GM12891 (cell line): ENCODE measurements at regions not wholly inside any gene's neighbourhood (a gene's known extent, or its start where the extent isn't known, plus 50 kb on each side); places are given as distances from the start of the nearest gene placed in this dataset.

Source experiments
- PAX5 ChIP-seq: IDR thresholded peaks from 2 replicates; pipeline ENCODE4 v1.6.1; 2011; ENCODE audit warnings: low read length, moderate library complexity, mild to moderate bottlenecking; ENCODE audit not compliant: insufficient read depth, severe bottlenecking
- POLR2AphosphoS5 ChIP-seq: IDR thresholded peaks from 2 replicates; pipeline ENCODE4 v1.6.1; 2011; ENCODE audit warnings: low read depth, low read length, control low read depth

DNA sequence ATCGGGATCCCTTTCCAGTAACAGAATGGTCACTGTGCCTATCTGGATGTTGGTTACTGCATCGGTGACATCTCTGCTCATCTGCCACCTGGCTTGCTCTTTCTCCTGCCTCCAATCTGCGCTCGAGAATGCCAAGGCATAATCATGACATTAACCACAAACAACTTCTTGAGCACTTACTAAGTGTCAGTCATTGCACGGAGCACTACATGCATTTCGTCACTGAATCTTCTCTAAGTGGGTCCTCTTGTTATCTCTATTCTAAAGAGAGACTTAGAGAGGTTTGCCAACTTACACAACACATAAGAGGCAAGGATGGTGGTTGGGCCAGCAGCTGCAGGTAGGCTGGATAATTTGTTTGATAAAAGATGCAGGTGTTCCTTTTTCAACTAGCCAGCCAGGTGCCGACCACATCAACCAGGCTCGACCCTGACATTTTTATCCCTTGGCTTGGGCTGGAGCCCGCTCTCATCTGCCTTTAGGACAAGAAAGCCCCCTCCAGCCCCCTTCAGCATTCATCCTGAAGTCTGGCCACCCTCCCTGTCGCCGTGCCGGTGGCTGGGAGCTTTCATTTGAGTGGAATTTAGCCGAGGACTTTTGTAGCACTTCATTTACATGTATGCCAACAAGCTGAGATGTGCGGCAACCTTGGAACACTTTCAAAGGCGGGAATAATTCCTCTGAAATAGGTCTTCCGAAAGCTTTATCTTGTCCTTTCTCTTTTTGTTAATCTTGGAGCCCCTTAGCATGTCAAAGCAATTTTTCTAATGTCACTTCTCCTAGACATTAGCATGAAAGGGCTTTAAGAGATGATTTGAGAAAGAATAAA, 89.3 kb upstream of the NKD1 start:
- TF ChIP-seq POLR2AphosphoS5: no peak
- no peak for TF ChIP-seq PAX5
